CD4-positive, alpha-beta T cell (primary cell): ENCODE measurements at regions not wholly inside any gene's neighbourhood (a gene's known extent, or its start where the extent isn't known, plus 50 kb on each side); places are given as distances from the start of the nearest gene placed in this dataset.

Experiments
- ATAC-seq: fragments of 200-7000 bp; cut with Tn5 transposase; one replicate; pipeline ENCODE4 v1.10.0; 2022; ENCODE audit warnings: mild to moderate bottlenecking; ENCODE audit not compliant: poor library complexity
- CTCF ChIA-PET: fragments of 350-600 bp; sonication (Branson Sonifier 250); formaldehyde crosslinking; loops from one replicate; lab custom pipeline; 2021; ENCODE audit warnings: antibody characterized with exemption, inconsistent platforms; lab: Charles Lee
- POLR2A ChIA-PET: fragments of 350-600 bp; sonication (Branson Sonifier 250); formaldehyde crosslinking; loops from one replicate; lab custom pipeline; 2021; ENCODE audit warnings: antibody characterized with exemption, inconsistent platforms; lab: Charles Lee
- DNase-seq, 14 experiments: peaks; one replicate each; pipeline ENCODE4 v3.0.0-alpha.2; 2013 to 2020; ENCODE audit warnings: mixed read lengths in 2 of 14
- H3K27ac ChIP-seq, 2 donors: one replicate each; pipeline versions ENCODE4 v1.5.1 to v1.7.0; 2013; ENCODE audit warnings: low read length in 2 of 2, low read depth in 1 of 2, mild to moderate bottlenecking in 1 of 2
- H3K27me3 ChIP-seq, 2 experiments: 1 replicate in 1 of 2; 2 replicates in 1 of 2; pipeline versions ENCODE4 v1.6.1 to v1.7.0; 2013; ENCODE audit warnings: low read length in 2 of 2, control low read depth in 1 of 2, mild to moderate bottlenecking in 1 of 2, moderate library complexity in 1 of 2; ENCODE audit not compliant: insufficient read depth in 2 of 2, control insufficient read depth in 1 of 2
- H3K36me3 ChIP-seq: one replicate; pipeline ENCODE4 v1.6.1; 2013; ENCODE audit warnings: low read length, control low read depth; ENCODE audit not compliant: insufficient read depth
- H3K4me1 ChIP-seq: one replicate; pipeline ENCODE4 v1.6.1; 2013; ENCODE audit warnings: low read length, control low read depth; ENCODE audit not compliant: insufficient read depth
- H3K4me3 ChIP-seq: one replicate; pipeline ENCODE4 v1.5.1; 2013; ENCODE audit warnings: mild to moderate bottlenecking, low read length, moderate library complexity
- H3K9me3 ChIP-seq, 2 experiments: 1 replicate in 1 of 2; 2 replicates in 1 of 2; pipeline versions ENCODE4 v1.6.1 to v1.7.0; 2013; ENCODE audit warnings: low read length in 2 of 2, mild to moderate bottlenecking in 2 of 2, control low read depth in 1 of 2, moderate library complexity in 1 of 2; ENCODE audit not compliant: control insufficient read depth in 1 of 2, insufficient read depth in 1 of 2
- H3K27ac Mint-ChIP-seq: one replicate; pipeline ENCODE4 v1.8.0; 2020; ENCODE audit warnings: mixed read lengths
- H3K27me3 Mint-ChIP-seq: one replicate; pipeline ENCODE4 v1.8.0; 2021; ENCODE audit warnings: mixed read lengths
- H3K36me3 Mint-ChIP-seq: one replicate; pipeline ENCODE4 v1.8.0; 2021; ENCODE audit warnings: low read depth, mixed read lengths
- H3K4me1 Mint-ChIP-seq: one replicate; pipeline ENCODE4 v1.8.0; 2021; ENCODE audit warnings: low read depth, mixed read lengths
- H3K4me3 Mint-ChIP-seq: one replicate; pipeline ENCODE4 v1.8.0; 2020; ENCODE audit warnings: mild to moderate bottlenecking, mixed read lengths
- H3K9me3 Mint-ChIP-seq: one replicate; pipeline ENCODE4 v1.8.0; 2020; ENCODE audit warnings: mixed read lengths
- CTCF ChIP-seq: fragments of 200-600 bp; IDR thresholded peaks from one replicate; pipeline ENCODE4 v1.8.0; 2022; ENCODE audit warnings: antibody characterized with exemption, mild to moderate bottlenecking
- intact Hi-C, 2 experiments: fragments of 100-400 bp; cut with DNase I in 1 of 2; cut with micrococcal nuclease in 1 of 2; formaldehyde crosslinking; loops; one replicate each; pipeline versions ENCODE4 v1.15.1 to v1.9.0; 2023 to 2025; cut with DNase I, micrococcal nuclease

GRCh38 chr20:20872428-20872827, 160.0 kb upstream of the RALGAPA2 start:
- TF ChIP-seq CTCF, result no peak
- H3K27ac Mint-ChIP-seq, result no peak overlapping the region
- H3K27me3 Mint-ChIP-seq, result peaks cover 22% of the 10 kb centered on the region
- no peak overlapping the region for H3K4me3 Mint-ChIP-seq
- H3K9me3 Mint-ChIP-seq, result no peaks in the 10 kb centered on the region
- no peak overlapping the region for H3K27ac ChIP-seq
- no peaks in the 10 kb centered on the region for H3K36me3 ChIP-seq
- H3K4me1 ChIP-seq, result no peaks in the 10 kb centered on the region
- no peak for ATAC-seq
- no peaks in the 10 kb centered on the region for H3K27me3 ChIP-seq
- POLR2A ChIA-PET, result no interaction called here
- no peak overlapping the region for H3K4me3 ChIP-seq
- no peaks in the 10 kb centered on the region for H3K4me1 Mint-ChIP-seq
- H3K9me3 ChIP-seq, result no peaks in the 10 kb centered on the region
- CTCF ChIA-PET, result no interaction called here
- intact Hi-C loops, result no loop called here
- no peak for DNase-seq
- no peaks in the 10 kb centered on the region for H3K36me3 Mint-ChIP-seq

- ATAC-seq (no peak), DNase-seq (no peak)
- intact Hi-C loops, result loop anchor here in 1 of 2 experiments (10.0 kb wide), 1 partner anchor 746 kb away; no protein-coding TSS in a partner anchor
- H3K4me3 ChIP-seq, result no peak overlapping the region
- Mint-ChIP-seq H3K27ac (no peak overlapping the region), H3K36me3 (no peaks in the 10 kb centered on the region), H3K4me1 (no peaks in the 10 kb centered on the region), H3K9me3 (no peaks in the 10 kb centered on the region), H3K27me3 (peaks cover 30% of the 10 kb centered on the region), H3K4me3 (no peak overlapping the region)
- ChIA-PET POLR2A (no interaction called here), CTCF (no interaction called here)
- peaks cover 0 to 2% of the 10 kb centered on the region in 2 experiments for H3K27me3 ChIP-seq
- TF ChIP-seq CTCF, result no peak
- H3K4me1 ChIP-seq, result no peaks in the 10 kb centered on the region
- no peak overlapping the region for H3K27ac ChIP-seq
- no peaks in the 10 kb centered on the region for H3K36me3 ChIP-seq
- no peaks in the 10 kb centered on the region for H3K9me3 ChIP-seq
Observed at GRCh38 chr20:20869161-20869775, 156.8 kb upstream of the RALGAPA2 start.

GRCh38 chr20:20864351-20865096, 152.1 kb upstream of the RALGAPA2 start:
- ATAC-seq (no peak), DNase-seq (no peak)
- Mint-ChIP-seq H3K27ac (no peak overlapping the region), H3K4me3 (no peak overlapping the region), H3K27me3 (peaks cover 27% of the 10 kb centered on the region), H3K9me3 (no peaks in the 10 kb centered on the region), H3K36me3 (no peaks in the 10 kb centered on the region), H3K4me1 (no peaks in the 10 kb centered on the region)
- POLR2A ChIA-PET, result no interaction called here
- Histone ChIP-seq H3K27ac (no peak overlapping the region), H3K27me3 (peaks cover 0 to 5% of the 10 kb centered on the region in 2 experiments), H3K4me3 (no peak overlapping the region), H3K4me1 (no peaks in the 10 kb centered on the region), H3K9me3 (no peaks in the 10 kb centered on the region), H3K36me3 (no peaks in the 10 kb centered on the region)
- TF ChIP-seq CTCF, result no peak
- intact Hi-C loops, result loop anchor here (5.0 to 10.0 kb wide), 3 partner anchors 373 to 750 kb away; no protein-coding TSS in a partner anchor
- CTCF ChIA-PET, result no interaction called here
